ENCODE measurements at regions not wholly inside any gene's neighbourhood (a gene's known extent, or its start where the extent isn't known, plus 50 kb on each side); places are given as distances from the start of the nearest gene placed in this dataset.
A peak's percentile ranks its signal among the peaks of the same experiment; 100 is the strongest.

DNA sequence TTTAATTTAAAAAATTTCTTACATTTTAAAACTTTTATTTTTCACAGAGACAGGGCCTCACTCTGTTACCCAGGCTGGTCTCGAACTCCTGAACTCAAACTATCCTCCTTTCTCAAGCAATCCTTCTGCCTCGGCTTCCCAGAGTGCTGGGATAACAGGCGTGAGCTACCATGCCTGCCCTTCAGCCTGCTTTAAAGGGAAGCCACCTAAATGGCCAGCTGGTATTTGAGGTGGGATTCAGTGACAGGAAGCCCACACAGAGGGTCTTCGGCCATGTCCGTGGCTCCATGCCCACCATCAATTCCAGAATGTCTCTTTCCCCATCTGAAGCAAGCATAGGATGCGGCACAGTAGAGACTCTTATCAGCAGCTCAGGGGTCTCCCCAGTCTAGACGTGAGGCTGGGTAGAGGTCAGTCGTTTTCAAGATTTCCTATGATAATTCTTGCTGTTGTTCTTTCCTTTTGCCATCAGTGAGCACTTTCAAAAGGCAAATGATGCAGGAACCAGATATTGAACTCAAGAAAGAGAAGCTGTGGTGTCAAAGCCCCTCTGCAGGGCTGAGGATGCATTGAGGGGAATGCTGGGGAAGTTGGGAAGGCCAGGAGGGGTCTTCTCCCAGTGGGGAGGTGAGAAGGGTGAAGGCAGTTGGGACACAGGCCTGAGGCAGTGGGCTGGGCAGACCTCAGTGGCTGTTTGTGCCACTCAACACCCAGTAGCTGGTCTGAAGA lies 291.5 kb upstream of the IGFBP3 start:
- DNase-seq = no peak

GRCh38 chr7:46210467-46210866 lies 289.4 kb upstream of the IGFBP3 start:
- no peak for DNase-seq

DNA sequence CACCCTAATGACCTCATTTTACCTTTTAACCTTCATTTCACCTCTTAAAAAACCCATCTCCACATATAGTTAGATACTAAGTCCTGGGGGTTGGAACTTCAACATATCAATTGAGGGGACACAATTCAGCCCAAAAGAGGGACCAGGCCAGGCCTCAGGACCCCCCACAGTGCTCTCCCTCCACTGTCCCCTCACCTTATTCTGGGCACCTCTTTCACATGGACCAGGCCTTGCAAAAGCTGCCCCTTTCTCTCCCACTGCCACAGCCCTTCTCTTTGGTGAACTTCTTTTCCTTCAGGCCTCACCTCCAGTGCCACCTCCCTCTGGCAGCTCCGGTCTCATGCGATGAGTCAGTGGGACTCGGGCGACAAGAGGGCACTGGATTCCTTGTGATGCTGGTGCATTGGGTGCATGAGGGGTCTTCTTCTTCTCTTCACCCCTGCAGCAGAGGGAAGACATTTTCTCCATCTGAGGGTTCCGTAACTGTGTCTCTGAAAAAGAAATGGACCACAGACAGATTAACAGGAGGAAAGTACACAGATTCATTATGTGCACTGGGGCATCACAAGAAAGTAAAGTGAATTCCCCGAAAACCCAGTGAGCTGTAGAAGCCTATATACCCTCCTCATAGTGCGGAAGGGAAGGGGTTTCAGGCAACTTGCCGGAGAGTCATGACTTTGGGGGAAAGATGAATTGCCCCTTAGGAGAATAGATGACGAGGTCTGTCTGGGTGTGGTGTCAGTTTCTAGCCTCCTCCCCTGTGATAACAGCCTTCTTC lies 288.7 kb upstream of the IGFBP3 start:
- DNase-seq = no peak

GRCh38 chr7:46208635-46209525 lies 287.8 kb upstream of the IGFBP3 start:
- DNase-seq = no peak

- no peak for DNase-seq
Measured at GRCh38 chr7:46207931-46208634, 287.0 kb upstream of the IGFBP3 start.

DNA sequence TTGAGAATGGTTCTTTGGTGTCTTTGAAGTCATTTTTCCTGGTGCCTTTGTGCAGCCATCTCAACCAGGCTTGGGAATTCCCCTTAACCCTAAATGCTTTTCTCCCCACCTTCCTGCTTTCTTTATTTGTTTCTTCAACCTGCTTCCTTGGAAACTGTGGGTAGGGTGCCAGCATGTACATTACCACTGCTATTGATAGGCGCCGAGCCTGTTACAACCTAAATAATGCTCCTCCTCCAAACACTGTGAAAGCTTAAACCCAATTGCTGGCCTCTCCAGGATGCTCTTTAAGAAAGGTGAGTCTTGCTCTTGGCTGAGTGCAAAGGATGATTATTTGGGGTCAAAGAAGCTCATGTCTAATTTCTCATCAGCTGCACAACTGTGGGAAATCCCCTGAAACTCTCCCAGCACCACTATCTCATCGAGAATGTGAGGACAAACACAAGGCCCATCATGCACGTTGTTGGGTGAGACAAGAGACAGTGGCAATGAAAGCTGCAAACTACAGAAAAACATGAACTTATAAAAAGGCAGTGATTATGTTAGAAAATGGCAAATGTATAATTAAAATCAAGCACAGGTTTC lies 285.5 kb upstream of the IGFBP3 start:
- DNase-seq = no peak

DNA sequence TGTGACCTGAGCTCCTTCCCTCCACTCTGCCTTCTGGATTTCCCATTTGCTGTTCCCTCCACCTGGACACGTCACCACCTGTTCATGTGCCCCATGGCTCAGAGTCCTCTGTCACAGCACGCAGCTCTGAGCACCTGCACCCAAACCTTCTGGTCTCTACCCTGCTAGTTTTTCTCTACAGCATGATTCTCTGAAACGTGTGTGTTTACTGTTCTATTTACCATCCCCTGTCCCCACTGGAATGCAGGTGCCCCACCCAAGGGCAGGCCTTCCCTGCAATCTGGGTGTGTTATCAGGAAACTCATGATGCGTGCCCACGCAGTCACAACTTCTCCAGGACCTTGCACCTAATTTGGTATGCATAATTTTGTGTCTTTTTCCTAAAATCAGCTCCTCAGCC lies 284.4 kb upstream of the IGFBP3 start:
- DNase-seq = no peak

- DNase-seq = peak; percentile 8
Measured at GRCh38 chr7:46203926-46204325, 282.9 kb upstream of the IGFBP3 start.

GRCh38 chr7:46202379-46202778 lies 281.3 kb upstream of the IGFBP3 start:
- DNase-seq = no peak

DNA sequence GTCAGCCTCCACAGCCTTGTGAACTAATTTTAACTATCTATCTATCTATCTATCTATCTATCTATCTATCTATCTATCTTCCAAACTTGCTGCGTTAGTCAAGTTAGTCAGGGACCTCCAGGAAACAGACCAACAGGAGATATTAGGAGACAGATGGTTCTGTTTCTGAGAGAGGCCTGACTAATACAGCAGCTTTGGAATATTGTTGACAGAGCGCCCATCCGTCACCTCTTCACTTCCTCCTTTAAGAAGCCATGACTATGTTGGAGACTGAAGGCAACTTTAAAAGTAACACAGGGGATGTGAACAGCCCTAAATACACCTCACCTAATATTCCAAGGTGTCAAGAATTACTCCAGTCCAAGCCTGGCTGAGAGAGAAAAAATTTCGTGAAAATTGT lies 280.9 kb upstream of the IGFBP3 start:
- DNase-seq = no peak

GRCh38 chr7:46198701-46199100 lies 277.6 kb upstream of the IGFBP3 start:
- no peak for DNase-seq

GRCh38 chr7:46197785-46198540 lies 276.9 kb upstream of the IGFBP3 start:
- DNase-seq = no peak

DNA sequence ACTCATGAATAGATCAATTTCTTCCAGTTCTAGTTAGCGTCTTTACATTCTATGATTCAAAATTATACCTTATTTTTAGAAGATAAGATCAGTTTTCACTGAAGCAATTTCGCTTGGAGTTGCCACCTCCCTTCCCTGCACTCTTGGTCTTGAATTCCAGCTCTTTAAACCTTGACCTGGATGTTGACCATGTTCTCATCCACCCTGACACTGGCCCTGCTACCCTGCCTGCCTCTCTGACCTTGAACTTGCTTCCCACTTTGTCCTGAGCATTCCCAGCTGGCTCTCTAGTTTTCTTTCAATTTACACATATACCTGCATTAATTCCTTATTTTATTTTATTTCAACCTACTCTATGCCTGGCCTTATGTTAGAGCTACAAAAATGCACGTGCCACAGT lies 274.9 kb upstream of the IGFBP3 start:
- no peak for DNase-seq

DNA sequence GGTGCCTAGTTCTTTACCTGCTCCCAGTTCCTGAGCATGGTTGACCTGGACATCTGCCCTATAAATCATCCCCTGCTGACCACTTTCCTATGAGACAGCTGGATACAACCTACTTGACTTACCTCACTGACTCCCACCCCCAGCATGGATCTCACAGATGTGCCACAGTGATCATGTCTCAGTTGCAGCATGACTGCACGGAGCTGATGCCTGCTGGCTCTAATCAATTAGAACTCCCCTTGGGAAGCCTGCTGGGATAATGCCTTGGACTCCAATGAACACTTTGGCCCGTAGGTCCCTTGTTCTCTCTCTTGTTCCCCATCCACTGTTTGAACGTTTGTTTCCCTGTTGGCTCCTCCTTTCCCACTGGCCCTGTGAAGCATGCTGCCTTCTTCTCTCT lies 271.2 kb upstream of the IGFBP3 start:
- peak; percentile 69 for DNase-seq

DNA sequence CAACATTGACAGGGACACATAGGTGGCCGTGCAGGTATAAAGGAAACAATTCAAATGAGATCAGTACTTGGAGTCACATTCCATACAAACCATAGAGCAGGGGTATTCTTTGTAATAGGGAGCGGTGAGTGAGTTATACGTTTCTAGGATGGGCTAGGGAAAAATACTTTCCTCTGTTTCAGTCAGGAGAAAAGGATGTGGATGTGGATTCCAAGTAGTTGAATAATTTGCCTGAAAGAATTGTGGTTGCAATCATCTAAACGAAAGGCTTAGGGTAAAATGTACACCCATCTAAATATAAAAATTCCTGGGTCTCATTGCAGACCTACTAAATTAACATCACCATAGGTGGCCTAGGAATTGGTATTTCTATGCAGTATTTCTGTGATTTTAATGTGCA lies 270.7 kb upstream of the IGFBP3 start:
- no peak for DNase-seq

GRCh38 chr7:46191296-46191695 lies 270.2 kb upstream of the IGFBP3 start:
- DNase-seq = no peak

DNA sequence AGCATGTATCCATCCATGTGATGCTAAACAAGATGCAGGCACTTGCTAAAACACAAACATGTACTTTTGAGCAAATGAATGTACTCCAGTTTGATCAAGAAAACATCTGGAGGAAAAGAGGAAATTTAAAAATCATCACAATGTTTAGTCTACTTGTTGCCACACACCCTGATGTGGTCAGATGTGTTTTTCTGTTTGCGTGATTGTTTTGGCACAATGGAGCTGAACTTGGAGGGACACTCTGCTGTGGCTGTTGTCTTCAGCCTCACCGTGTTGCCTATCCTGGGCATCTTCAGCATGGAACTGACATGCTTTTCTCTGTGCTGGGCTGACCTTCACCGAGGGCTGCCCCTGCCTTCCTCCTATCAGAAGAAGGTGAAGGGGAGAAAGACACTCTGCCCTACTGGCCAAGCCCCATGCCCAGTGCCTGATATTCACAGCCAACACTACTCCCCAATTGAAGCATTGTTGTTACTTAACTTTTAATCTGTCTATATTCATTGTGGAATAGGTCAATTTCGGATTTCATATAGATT lies 268.3 kb upstream of the IGFBP3 start:
- no peak for DNase-seq

- DNase-seq = no peak
Measured at GRCh38 chr7:46186131-46186530, 265.1 kb upstream of the IGFBP3 start.

DNA sequence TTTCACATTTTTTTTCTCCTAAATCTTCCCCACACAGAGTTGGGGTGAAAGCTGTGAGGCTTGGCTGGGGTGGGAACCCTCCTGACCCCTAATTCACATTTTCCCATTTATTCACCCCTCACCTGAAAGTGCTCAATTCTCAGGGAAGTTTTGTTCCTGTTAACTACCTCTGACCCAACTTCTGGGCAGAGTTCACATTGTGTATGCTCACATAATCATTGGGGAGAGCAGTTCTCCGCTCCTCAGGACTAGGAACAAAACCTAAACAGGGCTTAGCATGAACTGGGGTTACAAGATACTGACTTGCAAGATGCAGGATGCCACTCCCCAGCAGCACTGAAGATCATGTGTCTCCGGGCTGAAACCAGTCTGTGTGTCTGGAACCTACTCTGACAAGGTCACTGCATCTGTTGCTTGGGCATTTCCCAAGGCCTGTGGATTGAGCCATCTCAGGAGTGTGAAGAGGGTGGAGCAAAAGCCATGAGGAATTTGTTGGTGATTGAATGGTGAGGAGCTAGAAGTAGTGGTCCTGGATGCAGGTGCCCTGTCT lies 258.1 kb upstream of the IGFBP3 start:
- DNase-seq = no peak

- DNase-seq = no peak
Measured at GRCh38 chr7:46178661-46179060, 257.6 kb upstream of the IGFBP3 start.

GRCh38 chr7:46177821-46178220 lies 256.7 kb upstream of the IGFBP3 start:
- DNase-seq = no peak
